RWPE1 (cell line): ENCODE measurements at regions not wholly inside any gene's neighbourhood (a gene's known extent, or its start where the extent isn't known, plus 50 kb on each side); places are given as distances from the start of the nearest gene placed in this dataset.

ENCODE experiments used
- CTCF ChIA-PET: fragments of 350-600 bp; sonication (Branson Sonifier 250); formaldehyde crosslinking; extraction: SDS; loops from one replicate; lab custom pipeline; 2021; lab: Yijun Ruan, JAX
- POLR2A ChIA-PET: fragments of 400-600 bp; formaldehyde crosslinking; extraction: SDS; loops from one replicate; lab custom pipeline; 2020; ENCODE audit warnings: antibody characterized with exemption; ENCODE audit not compliant: low non-redundant PET; lab: Yijun Ruan, JAX
- DNase-seq: peaks from one replicate; pipeline ENCODE4 v3.0.0; 2012; ENCODE audit warnings: low spot score
- H3K27ac ChIP-seq: fragments of 450-650 bp; 2 replicates; pipeline ENCODE4 v1.5.1; 2017
- TF ChIP-seq, protein P1 (sequence below): fragments of 450-650 bp; conservative IDR thresholded peaks from 2 replicates; pipeline ENCODE4 v1.5.1; 2017; ENCODE audit warnings: low read depth, mild to moderate bottlenecking

- ChIA-PET POLR2A (no interaction called here), CTCF (interaction anchor here (0.7 kb wide), 2 partner anchors 388 to 1742 kb away, joined by 3 to 4 read pairs; no protein-coding TSS in a partner anchor)
- TF ChIP-seq, protein P1, sequence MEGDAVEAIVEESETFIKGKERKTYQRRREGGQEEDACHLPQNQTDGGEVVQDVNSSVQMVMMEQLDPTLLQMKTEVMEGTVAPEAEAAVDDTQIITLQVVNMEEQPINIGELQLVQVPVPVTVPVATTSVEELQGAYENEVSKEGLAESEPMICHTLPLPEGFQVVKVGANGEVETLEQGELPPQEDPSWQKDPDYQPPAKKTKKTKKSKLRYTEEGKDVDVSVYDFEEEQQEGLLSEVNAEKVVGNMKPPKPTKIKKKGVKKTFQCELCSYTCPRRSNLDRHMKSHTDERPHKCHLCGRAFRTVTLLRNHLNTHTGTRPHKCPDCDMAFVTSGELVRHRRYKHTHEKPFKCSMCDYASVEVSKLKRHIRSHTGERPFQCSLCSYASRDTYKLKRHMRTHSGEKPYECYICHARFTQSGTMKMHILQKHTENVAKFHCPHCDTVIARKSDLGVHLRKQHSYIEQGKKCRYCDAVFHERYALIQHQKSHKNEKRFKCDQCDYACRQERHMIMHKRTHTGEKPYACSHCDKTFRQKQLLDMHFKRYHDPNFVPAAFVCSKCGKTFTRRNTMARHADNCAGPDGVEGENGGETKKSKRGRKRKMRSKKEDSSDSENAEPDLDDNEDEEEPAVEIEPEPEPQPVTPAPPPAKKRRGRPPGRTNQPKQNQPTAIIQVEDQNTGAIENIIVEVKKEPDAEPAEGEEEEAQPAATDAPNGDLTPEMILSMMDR, result no peak
- no peak overlapping the region for H3K27ac ChIP-seq
- no peak for DNase-seq
Measured at GRCh38 chr20:41776421-41776820, 158.2 kb upstream of the CHD6 start.

DNA sequence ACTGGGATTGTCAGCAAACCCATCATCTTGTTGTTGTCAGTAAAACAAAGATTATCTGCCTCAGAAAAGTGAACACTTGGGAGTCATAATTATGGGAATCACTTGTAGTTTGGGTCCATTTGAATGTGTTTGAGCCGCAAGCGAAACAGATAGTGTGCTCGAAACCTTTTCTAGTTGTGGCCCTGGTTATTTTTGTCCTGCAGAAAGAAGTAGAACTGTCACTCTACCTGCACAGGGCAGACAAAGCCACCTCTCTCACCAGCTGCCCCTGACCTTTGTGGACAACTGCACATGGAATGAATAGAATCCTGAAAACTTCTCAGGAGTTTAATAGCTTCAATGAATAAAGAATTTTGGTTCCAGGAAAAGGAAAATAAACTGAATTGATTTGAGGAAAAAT lies 156.1 kb upstream of the CHD6 start:
- CTCF ChIA-PET, result no interaction called here
- no peak overlapping the region for H3K27ac ChIP-seq
- POLR2A ChIA-PET, result no interaction called here
- DNase-seq, result no peak
- TF ChIP-seq, protein P1, result no peak

DNA sequence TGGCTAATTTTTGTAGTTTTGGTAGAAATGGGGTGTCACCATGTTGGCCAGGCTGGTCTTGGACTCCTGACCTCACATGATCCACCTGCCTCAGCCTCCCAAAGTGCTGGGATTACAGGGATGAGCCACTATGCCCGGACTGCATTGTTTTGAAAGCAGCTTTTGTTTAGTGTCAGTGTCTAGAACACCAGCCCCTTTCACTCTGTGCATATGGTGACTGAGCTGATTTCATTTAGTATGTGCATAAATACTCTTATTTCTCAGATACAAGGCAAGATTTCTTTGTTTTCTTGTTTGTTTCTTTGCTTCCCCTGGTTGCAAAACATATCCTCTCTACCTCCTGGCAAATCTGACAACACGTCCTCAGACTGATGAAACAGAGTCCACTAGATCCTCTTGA lies 152.8 kb upstream of the CHD6 start:
- H3K27ac ChIP-seq, result no peak overlapping the region
- TF ChIP-seq, protein P1, result no peak
- DNase-seq, result no peak
- ChIA-PET CTCF (interaction anchor here (0.5 to 1.3 kb wide), 2 partner anchors 36 to 1957 kb away, joined by 4 read pairs; no protein-coding TSS in a partner anchor), POLR2A (no interaction called here)

- ChIA-PET CTCF (interaction anchor here (0.5 to 1.3 kb wide), 2 partner anchors 36 to 1957 kb away, joined by 4 read pairs; no protein-coding TSS in a partner anchor), POLR2A (no interaction called here)
- no peak overlapping the region for H3K27ac ChIP-seq
- TF ChIP-seq, protein P1, result no peak
- DNase-seq, result no peak
Measured at GRCh38 chr20:41770427-41770826, 152.2 kb upstream of the CHD6 start.

DNA sequence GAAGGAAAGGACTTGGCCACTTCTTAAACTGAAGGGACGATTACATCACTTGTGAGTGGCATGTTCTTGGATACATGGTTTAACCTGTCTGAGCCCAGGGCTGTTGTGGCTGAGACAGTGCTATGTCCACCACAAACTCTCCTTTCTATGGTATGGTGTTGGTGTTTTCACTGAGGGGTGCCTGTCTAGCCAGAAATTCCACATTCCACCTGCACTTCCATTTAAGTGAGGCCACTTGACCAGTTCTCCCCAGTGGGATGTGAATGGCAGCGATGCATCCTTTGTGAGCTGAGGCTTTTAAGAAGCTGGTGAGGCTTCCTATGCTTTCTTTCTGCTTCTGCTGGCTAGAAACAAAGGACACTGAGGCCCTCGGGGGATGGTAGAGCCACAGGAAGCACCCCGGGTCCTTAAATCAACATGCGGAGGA lies 151.4 kb upstream of the CHD6 start:
- ChIA-PET CTCF (no interaction called here), POLR2A (no interaction called here)
- TF ChIP-seq, protein P1, result no peak
- no peak overlapping the region for H3K27ac ChIP-seq
- no peak for DNase-seq

DNA sequence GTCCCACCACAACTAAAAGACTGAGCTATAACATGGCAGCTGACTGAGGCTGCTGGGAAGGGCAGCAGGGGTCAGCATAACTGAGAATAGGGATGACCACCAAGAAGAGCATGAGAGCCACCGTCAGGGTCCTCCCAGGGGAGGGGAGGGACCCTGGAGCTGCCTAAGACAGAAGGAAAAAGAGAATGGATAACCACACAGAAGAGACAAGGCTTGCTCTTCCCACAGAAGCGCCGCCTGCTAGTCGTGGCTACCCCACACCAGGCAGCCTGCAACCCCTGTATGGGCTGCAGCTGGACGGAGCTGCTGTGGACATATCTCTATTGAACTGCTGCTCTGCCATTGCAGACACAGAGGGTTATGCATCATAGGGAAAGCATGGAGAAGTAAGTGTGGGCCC lies 132.0 kb upstream of the CHD6 start:
- POLR2A ChIA-PET, result no interaction called here

More for the DNA sequence above, 132.0 kb upstream of the CHD6 start:
- H3K27ac ChIP-seq, result no peak overlapping the region
- TF ChIP-seq, protein P1, result no peak
- no peak for DNase-seq
- CTCF ChIA-PET, result interaction anchor here (0.6 kb wide), 1 partner anchor 172 kb away, joined by 3 read pairs; no protein-coding TSS in a partner anchor
